ENCODE measurements at regions not wholly inside any gene's neighbourhood (a gene's known extent, or its start where the extent isn't known, plus 50 kb on each side); places are given as distances from the start of the nearest gene placed in this dataset.

DNA sequence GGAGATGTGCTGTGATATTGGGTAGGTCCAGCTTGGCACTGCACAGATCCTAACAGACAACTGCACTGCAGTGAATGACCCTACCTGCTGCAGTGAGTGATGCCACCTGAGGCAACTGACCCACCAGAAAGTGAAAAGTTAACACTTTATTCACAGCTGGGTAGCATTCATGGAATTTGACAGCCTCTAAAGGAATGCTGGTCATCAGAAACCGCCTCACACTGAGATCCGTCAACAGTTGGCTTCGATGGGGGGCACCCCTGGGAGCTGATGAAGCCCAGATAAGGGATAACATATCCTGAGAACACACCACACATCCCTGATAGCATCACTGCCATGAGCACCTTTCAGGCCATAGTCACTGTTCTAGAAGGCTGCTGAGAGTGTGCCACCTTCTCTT lies 272.4 kb upstream of the CRY1 start:
- TF ChIP-seq, protein P1, sequence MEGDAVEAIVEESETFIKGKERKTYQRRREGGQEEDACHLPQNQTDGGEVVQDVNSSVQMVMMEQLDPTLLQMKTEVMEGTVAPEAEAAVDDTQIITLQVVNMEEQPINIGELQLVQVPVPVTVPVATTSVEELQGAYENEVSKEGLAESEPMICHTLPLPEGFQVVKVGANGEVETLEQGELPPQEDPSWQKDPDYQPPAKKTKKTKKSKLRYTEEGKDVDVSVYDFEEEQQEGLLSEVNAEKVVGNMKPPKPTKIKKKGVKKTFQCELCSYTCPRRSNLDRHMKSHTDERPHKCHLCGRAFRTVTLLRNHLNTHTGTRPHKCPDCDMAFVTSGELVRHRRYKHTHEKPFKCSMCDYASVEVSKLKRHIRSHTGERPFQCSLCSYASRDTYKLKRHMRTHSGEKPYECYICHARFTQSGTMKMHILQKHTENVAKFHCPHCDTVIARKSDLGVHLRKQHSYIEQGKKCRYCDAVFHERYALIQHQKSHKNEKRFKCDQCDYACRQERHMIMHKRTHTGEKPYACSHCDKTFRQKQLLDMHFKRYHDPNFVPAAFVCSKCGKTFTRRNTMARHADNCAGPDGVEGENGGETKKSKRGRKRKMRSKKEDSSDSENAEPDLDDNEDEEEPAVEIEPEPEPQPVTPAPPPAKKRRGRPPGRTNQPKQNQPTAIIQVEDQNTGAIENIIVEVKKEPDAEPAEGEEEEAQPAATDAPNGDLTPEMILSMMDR (IDR thresholded peaks at IDR 0.05) = no peak
- H3K9ac ChIP-seq = no peak overlapping the region
- H2AFZ ChIP-seq = no peak overlapping the region
- H3K9me3 ChIP-seq (ENCODE audit: control insufficient read depth, low read length) = no peaks in the 10 kb centered on the region
- peaks cover 7% of the 10 kb centered on the region for H3K4me1 ChIP-seq
- H3K4me3 ChIP-seq (ENCODE audit: low read depth, low read length) = no peak overlapping the region
- no peak overlapping the region for H3K4me2 ChIP-seq (ENCODE audit: low read length)
- peaks cover 74% of the 10 kb centered on the region for H3K79me2 ChIP-seq
- no peak overlapping the region for H3K27ac ChIP-seq
- no peaks in the 10 kb centered on the region for H3K36me3 ChIP-seq (ENCODE audit: control insufficient read depth, insufficient read depth, low read length)
- H3K27me3 ChIP-seq (ENCODE audit: control insufficient read depth, insufficient read depth, low read length) = no peaks in the 10 kb centered on the region

DNA sequence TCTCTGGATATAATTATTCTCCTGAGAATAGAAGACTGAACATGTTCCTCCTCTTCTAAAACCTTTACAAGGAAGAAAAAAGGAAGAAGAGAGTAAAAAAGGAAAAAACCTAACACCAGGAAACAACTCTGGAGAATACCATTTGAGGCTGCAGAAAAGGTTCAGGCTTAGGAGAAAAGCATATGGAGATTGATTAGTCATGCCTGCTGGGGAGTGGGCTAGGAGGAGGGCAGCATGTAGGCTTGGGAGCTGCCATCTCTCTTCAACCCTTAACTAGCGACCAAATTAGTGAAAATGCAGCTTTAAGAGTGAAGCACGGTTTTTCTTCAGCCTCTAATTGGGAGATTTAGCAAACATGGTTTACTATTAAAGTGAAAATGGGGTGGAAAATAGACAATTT lies 273.0 kb upstream of the CRY1 start:
- H2AFZ ChIP-seq = no peak overlapping the region
- peaks cover 7% of the 10 kb centered on the region for H3K4me1 ChIP-seq
- H3K9me3 ChIP-seq (ENCODE audit: control insufficient read depth, low read length) = no peaks in the 10 kb centered on the region
- no peak overlapping the region for H3K9ac ChIP-seq
- TF ChIP-seq, protein P1 (IDR thresholded peaks at IDR 0.05) = no peak
- no peak overlapping the region for H3K4me3 ChIP-seq (ENCODE audit: low read depth, low read length)
- H3K36me3 ChIP-seq (ENCODE audit: control insufficient read depth, insufficient read depth, low read length) = no peaks in the 10 kb centered on the region
- no peaks in the 10 kb centered on the region for H3K27me3 ChIP-seq (ENCODE audit: control insufficient read depth, insufficient read depth, low read length)
- H3K4me2 ChIP-seq (ENCODE audit: low read length) = no peak overlapping the region
- H3K27ac ChIP-seq = no peak overlapping the region
- peaks cover 76% of the 10 kb centered on the region for H3K79me2 ChIP-seq

DNA sequence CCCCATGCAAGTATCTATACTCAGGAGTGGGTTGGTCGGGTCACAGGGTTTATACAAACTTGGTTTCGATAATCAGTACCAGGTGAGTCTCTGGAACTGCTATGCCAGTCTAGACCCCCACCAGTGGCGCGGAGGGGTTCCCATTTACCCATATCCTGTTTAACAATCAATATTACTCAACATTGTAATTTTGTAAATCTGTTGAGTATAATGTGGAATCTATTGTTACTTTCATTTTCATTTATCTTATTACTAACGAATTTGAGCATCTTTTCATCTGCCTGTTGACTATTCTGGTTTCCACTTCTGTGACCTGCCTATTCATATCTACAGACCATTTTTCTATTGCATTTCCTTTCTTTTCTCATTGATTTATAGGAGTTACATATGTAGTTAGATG lies 275.2 kb upstream of the CRY1 start:
- Histone ChIP-seq H3K4me1 (peaks cover 7% of the 10 kb centered on the region), H3K79me2 (peaks cover 78% of the 10 kb centered on the region), H3K27me3 (ENCODE audit: control insufficient read depth, insufficient read depth, low read length) (no peaks in the 10 kb centered on the region), H3K9me3 (ENCODE audit: control insufficient read depth, low read length) (no peaks in the 10 kb centered on the region), H3K4me2 (ENCODE audit: low read length) (no peak overlapping the region), H2AFZ (no peak overlapping the region), H3K9ac (no peak overlapping the region), H3K36me3 (ENCODE audit: control insufficient read depth, insufficient read depth, low read length) (no peaks in the 10 kb centered on the region), H3K27ac (no peak overlapping the region), H3K4me3 (ENCODE audit: low read depth, low read length) (no peak overlapping the region)
- TF ChIP-seq, protein P1 (IDR thresholded peaks at IDR 0.05) = no peak

DNA sequence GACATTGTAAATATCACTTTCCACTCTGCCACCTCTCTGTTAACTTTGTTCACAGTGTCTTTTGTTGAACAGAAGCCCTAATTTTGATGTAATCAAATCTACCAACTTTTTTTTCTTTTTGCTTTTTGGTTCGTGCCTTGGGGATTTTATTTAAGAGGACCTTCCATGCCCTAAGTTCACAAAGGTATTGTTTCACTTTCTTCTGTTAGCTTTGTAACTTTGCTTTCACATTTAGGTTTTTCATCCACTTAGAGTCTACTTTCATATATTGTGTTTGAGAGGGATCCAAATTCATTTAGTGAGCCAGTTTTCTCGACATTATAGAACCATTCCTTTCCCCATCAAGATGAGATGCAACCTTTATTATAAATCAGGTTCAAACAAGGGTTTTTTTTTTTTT lies 275.7 kb upstream of the CRY1 start:
- TF ChIP-seq, protein P1 (IDR thresholded peaks at IDR 0.05) = no peak
- no peak overlapping the region for H3K27ac ChIP-seq
- H3K4me3 ChIP-seq (ENCODE audit: low read depth, low read length) = no peak overlapping the region
- no peak overlapping the region for H2AFZ ChIP-seq
- no peak overlapping the region for H3K9ac ChIP-seq
- no peak overlapping the region for H3K4me2 ChIP-seq (ENCODE audit: low read length)
- H3K36me3 ChIP-seq (ENCODE audit: control insufficient read depth, insufficient read depth, low read length) = no peaks in the 10 kb centered on the region
- no peaks in the 10 kb centered on the region for H3K9me3 ChIP-seq (ENCODE audit: control insufficient read depth, low read length)
- peaks cover 78% of the 10 kb centered on the region for H3K79me2 ChIP-seq
- peaks cover 7% of the 10 kb centered on the region for H3K4me1 ChIP-seq
- no peaks in the 10 kb centered on the region for H3K27me3 ChIP-seq (ENCODE audit: control insufficient read depth, insufficient read depth, low read length)

DNA sequence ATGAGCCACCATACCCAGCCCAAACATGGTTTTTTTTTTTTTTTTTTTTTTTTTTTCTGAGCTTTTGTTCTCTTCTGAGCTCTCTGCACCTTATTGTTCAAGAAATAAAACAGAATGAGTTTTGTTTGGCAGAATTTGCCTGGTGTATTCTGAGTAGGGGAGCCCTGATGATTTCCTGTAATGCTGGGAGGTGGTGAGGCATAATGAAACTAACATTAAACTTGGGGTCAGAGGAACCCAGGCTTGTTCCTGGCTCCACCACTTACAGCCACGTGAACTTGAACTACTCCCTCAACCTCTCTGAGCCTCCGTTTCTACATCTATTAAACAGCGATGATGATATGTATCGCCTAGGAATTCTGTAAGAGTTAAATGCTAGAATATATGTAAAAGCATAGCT lies 276.3 kb upstream of the CRY1 start:
- Histone ChIP-seq H3K79me2 (peaks cover 79% of the 10 kb centered on the region), H3K4me1 (peaks cover 7% of the 10 kb centered on the region), H3K4me3 (ENCODE audit: low read depth, low read length) (no peak overlapping the region), H3K27ac (no peak overlapping the region), H3K27me3 (ENCODE audit: control insufficient read depth, insufficient read depth, low read length) (no peaks in the 10 kb centered on the region), H3K9ac (no peak overlapping the region), H3K4me2 (ENCODE audit: low read length) (no peak overlapping the region), H2AFZ (no peak overlapping the region), H3K36me3 (ENCODE audit: control insufficient read depth, insufficient read depth, low read length) (no peaks in the 10 kb centered on the region), H3K9me3 (ENCODE audit: control insufficient read depth, low read length) (no peaks in the 10 kb centered on the region)
- TF ChIP-seq, protein P1 (IDR thresholded peaks at IDR 0.05) = no peak
